CD4-positive, alpha-beta T cell treated with Interleukin-15 for 4 hours (primary cell): ENCODE measurements at regions not wholly inside any gene's neighbourhood (a gene's known extent, or its start where the extent isn't known, plus 50 kb on each side); places are given as distances from the start of the nearest gene placed in this dataset.

Source experiments
- DNase-seq: peaks from one replicate; pipeline ENCODE4 v3.0.0-alpha.2; 2020; ENCODE audit warnings: low spot score

DNA sequence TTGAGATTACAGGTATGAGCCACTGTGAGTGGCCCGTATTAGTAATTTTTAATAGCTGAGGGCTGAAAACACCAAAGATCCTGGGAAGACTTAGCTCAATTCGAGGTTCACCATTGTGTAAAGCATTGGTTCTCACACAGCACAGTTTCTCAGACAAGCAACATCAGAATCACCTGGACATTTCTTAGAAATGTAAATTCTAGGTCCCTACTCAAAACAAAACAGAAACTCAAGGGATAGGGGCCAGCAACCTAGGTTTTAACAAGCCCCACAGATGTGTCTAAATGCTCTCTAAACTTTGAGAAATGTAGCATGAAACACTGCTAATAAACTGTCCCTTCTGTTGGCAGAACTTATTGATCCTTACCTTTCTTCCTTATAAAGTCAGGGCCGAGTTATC is 681.2 kb downstream of the RNF144A start:
- DNase-seq: no peak

DNA sequence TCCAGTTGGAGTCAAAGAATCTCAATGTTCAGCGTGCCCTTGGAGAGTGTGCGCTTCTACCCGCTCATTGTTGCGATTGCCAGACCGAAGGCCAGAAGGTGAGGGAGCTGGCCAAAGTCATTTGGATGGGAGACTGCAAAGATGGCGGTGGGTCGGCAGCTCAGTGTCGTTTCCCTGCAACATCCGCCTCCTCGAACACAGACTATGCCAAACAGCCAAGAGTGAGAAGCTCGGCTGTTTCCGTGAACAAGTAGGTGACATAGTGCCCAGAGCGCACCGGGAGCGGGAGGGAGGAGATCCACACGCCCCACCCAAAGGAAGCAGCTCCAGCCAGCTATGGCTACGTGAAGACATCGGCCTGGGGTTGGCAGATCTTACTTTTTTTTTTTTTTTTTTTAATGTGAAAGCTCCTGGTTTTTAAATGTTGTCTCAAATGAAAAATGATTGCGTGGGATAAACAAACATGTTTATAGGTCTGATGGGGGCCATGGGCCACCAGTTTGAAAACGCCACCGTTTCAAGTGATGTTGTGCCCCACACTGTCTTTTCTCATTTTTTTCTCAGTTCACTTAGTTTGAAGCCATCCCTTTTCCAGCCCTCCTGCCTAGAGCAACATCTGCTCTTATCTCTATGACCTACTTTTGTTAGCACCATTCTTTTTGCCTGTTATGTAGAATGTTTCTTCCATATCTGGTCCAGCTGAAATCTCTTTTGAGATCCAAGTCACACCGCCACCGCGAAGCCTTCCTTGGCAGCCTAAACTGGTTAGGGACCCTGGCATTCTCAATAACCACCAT is 682.4 kb downstream of the RNF144A start:
- no peak for DNase-seq

DNA sequence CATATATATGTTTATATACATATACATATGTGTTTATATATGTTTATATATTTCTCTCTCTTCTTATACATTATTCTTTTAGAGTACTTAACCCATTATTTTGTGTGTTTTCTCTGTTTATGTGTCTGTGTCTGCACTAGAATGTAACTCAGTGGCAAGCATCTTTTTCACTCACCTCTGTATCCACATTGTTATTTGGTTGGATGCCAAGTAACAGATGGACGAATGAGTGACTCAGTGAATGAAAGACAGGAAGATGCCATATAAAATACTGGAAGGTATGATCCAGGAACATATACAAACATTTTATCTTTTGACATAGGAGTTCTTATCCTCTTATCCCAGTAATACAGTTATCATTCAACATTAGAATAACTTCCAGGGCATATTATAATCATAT is 684.8 kb downstream of the RNF144A start:
- DNase-seq: no peak

DNA sequence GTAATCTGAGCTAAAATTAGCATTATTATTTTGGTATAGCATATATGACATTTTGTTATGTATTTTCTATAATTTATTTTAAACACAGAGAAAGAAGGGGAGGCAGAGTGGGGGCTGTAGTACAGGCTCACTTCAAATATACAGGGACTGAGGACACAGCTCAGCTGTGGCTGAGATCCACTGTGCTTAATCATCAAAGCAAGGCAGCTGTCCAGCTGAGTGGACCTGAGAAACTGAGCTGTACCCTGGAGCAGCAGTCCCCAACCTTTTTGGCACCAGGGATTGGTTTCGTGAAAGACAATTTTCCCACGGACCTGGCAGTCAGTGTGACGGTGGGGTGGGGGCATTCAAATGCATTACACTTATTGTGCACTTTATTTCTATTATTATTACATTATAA is 687.2 kb downstream of the RNF144A start:
- DNase-seq: no peak

DNA sequence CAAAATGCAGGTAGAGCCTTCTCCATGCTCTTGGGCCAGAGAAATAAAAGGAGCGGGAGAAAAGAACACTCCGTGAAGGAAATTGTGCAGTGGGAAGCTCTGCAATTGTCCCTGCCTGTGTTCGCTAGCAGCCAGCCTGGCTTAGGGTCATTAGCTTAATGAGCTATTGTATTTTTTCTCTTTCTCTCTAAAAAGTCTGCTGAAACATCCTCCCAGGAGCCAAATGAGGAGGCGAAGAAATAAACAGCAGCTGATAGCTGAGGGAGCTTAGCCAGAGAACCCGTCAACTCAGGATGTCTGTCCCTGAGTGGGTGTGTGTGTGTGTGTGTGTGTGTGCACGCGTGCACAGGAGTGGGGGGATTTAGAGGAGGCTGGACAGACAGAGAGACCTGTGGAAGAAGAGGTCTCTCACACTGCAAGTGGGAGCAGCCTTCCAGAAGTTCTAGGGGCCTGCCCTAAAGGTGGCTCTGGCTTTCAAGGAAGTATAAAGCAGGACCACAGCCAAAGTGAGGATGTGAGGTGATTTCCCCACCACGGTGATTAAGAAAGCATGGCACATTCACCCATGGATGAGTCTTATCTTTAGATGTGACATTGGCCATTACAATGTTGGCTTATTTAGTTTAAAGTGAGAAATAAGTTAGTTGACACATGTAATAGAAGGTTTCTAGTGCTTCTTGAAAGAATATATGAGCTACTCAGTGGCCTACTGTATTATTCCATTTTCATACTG is 690.4 kb downstream of the RNF144A start:
- no peak for DNase-seq

DNA sequence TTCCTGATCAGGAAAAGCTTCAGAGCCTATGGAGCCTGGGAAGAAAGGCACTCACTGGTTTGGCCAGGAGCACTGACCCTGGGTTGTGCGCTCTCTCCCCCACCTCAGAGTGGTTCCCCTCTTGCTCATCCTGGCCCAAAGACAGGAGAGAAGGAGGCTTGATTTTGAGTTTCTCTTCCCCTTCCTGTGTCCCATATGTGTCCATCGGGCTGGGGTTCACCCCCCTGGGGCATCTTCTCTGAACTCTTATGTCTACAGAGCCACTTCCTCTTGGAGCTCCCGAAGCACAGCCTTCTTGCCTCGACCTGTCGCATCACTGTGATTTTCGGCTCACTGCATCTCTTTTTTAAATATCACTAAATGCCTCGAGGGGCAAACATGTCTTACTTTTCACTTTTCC is 692.3 kb downstream of the RNF144A start:
- no peak for DNase-seq

DNA sequence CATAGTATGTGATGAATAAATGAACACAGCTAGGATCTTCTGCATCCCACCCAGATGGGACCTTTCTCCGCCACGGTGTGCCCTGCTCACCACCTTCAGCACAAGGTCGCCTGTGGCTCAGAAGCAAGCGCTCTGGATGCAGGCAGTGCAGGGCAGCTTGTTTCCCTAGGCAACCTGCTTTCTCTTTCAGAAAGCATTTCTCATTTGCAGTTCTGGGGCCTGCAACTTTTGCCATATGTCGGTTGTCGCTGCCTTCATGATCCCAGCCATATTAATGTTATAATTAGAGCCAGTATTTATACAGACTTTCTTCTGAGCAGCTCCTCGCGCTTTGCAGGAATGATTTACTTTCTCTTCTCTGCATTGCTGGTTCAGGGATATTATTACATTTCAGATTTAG is 692.8 kb downstream of the RNF144A start:
- DNase-seq: no peak

DNA sequence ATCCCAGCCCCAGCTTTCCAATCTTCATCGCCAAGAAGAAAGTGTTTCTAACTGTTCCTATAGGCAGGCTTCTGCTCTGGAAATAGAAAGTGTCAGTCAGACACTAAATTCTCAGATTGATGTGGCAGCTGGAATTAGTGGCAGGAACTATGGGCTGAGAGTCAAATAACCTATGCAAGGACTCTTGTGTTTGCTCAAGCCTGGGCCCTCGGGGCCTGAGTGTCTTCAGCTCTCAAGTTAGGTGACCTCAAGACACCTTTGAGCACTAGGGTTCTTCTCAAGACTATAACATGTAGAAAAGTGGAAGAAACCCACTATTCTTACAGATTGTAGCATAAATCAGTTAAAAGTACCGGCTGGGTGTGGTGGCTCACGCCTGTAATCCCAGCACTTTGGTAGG is 694.5 kb downstream of the RNF144A start:
- no peak for DNase-seq

DNA sequence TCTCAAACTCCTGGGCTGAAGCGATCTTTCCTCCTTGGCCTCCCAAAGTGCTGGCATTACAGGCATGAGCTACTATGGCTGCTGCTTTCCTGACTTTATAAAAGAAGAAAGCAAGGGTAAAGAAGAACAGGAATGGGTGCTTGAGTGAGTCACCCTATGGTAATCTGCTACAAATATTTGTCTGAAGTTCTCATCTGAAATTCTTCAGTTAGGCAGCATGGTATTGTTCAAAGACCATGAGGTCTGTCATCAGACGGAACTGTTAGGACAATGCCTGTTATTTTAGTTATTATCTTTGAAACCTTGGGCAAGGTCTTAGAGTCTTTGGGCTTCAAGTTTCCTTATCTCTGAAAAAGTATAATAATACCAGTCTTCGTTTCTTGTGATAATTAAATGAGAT is 695.8 kb downstream of the RNF144A start:
- no peak for DNase-seq

DNA sequence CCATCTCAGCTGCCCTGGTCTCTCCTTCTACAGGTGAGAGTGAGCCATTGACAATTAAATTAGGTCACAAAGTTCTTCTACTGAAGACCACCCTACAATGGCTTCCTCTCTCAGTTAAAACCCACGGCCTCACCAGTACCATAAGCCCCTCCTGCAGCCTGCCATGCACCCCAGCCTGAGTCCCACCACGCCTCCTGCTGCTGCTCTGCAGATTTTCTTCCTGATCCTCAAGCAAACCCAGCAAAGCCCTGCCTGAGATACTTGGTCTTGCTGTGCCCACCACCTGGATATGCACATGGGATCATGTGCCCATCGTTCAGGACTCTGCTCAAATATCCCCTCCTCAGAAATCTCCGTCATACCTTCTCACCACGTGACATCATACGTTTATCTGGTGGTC is 696.6 kb downstream of the RNF144A start:
- no peak for DNase-seq

DNA sequence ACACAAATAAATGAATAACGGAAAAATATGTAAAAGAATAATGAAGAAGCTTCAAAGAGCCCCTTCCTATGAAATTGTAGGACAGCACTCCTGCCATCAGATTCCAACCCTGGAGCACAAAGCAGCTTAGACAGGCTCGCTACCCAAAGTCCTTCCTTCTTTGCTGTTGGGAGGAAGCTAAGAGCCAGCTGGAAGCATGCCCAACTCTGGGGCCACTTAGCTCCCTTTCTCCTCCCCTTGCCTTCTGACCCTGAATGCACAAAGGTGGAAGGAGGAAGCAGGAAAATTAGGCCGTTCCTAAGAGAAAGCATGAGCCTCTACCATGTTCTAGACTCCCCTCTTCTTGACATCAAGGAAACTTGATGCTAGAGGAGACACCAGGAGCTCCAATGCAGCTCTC is 700.8 kb downstream of the RNF144A start:
- no peak for DNase-seq

DNA sequence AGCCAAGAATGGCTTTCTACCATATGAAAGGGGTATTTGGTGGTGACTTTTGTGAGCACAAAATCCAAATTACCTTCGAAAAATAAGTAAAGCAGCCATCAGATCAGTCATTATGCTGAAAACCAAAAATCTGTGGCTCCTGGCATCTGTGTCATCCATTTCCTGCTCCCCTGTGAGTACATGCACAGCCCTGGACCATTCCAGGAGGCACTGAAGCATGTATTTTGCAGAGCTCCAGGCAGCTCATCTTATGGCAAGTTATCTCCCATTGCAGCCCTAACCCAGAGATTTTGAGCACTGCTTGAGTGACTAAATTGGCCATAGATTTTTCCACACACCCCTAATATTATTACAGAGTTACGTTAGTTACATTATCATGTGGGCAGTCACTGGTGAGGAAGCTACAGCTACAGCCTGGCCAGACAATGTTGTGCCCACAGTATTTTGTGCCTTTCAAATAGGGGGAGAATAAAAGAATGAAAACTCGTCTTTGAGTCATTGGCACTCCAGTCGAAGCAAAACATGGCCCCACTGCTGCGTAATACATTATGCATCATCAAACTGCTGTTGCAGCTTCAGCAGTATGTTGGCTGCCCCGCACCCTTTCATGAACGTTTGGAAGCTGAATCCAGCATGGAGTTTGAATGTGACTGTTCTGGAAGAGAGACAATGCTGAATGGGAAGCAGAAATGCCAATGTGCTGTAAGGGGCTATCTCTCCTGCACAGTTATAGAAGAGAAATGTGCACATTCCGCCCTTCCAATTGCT is 702.2 kb downstream of the RNF144A start:
- no peak for DNase-seq

DNA sequence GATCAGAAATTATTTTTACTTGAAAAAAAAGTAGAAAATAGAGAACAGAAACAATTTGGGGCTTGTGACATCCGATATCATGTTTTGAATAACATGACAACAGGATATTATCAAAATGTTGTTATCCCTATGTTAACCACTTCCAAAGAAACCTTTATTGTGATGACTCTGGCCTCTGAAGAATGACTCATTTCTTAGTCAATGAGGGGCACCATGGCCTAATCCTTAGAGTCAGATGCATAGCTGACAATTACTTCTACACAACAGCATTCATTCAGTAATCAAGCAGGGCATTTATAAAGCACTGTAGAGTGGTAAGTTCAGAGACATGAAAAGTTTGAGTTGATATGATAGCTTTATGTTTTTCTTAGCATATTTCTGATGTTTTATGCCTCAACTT is 703.0 kb downstream of the RNF144A start:
- no peak for DNase-seq

DNA sequence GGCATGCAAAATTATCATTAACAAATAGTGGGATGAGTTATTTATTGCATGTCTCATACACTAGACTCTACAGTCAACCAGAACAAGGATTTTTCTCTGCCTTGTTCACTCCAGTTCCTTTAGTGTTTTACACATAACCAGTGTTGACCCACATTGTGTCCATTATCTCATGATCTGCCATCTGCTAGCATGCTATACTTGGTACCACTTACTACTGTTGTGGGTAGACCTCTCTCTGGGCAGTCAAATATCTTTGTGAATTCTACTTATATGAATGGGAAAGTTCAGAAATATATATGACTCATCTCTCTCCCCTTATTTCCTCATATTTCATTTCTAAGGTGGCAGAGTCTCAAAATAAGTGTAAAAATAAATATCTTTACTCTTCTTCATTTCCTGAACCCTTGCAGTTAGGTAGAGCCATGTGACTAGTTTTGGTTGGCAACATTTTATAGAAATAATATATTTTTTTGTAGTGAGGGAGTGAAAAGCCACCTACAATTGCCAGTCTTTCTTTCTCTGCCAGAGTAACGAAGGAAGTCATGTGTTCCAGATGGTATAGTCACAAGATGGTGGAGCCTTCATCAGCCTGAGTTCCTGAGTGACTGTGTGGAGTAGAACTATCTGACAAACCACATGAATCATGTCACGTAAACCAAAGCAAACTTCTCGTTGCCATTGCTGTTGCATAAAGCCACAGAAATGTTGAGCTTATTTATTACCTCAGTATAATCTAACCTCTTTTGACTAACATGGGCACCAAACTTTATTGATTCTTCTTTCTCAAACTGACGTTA is 704.0 kb downstream of the RNF144A start:
- DNase-seq: no peak

DNA sequence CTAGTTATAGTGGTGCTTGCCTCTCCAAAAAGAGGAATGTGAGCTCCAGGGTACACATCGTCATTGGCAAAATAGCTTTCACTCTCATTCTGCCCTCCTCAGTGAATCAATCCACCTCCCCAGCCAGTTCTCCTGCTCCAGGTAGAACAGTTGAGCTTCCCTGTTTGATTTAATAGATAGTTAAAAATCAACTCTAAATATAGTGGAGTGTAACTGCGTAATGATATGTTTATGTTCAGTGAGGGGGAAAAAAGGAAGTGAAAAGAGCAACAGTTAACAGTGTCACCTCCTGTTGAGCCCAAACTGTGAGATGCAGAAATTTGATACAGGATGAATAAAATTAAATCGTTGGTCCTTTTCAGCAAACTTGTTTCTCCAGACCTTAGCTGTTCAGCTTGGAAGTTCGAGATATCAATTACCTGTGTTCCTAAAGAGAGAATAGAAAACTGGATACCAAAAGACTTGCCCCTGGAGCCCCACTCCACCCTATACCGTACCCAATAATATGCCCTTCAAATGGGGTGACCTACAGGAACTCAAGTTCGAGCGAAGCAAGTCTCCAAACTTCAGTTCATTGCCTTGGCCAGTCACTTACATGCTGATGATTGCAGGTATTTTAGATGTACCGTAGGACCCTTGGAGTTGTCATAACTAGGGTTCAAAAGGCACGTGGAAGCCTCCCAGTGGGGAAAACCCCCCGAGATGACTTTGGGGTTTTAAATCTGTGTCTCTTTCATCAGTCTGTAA is 708.4 kb downstream of the RNF144A start:
- no peak for DNase-seq

DNA sequence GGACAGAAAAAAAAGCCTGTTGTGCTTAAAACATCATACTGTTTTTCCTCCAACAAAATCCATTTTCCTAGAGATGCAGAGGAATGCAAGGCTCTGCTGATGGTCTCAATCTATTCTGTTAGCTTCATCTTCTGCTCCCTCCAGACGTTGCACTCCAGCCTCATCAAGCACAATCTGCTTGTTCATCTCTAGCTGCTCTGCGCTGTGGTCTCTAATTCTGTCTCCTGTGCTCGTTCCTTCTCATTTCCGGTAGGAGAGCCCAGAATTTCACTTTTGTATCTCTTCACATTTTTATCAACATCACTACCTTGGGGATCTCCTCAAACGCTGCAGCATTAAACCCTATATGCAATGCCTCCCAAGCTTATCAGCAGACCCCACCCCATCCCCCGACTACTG is 708.9 kb downstream of the RNF144A start:
- DNase-seq: no peak

DNA sequence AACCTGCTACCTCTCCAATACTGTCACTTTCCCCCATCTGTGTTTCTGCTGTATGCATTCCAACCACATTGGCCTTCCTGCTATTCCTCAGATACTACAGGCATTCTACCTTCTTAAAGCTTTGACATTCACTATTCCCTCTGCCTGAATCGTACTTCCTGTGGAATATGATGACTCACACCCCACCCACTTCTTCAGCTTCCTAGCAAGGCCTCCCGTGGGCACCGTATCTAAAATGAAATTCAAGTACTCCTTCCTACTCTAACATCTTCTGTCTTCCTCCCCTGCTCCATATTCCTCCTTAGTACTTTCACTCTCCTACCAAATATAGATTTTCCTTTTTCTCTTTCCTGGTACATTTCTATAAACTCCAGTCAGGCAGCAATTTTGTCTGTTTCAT is 710.4 kb downstream of the RNF144A start:
- DNase-seq: no peak

DNA sequence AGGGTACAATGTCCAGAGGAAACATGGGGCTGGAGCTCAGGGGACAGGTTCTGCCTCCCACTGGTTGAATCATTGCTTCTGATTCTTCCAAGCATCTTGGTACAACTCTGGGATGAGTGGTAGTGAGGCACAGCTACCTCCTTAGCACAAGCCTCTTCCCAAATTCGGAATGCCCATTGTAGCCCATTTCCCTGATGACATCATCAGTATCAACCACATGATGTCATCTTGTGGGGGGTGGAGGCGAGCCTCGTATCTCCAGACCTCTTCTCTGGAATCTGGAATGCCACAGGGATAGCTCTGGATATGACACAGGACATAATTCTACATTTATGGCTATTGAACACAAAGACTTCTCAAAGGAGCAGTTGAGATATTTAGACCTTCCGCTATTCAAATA is 715.2 kb downstream of the RNF144A start:
- DNase-seq: no peak

DNA sequence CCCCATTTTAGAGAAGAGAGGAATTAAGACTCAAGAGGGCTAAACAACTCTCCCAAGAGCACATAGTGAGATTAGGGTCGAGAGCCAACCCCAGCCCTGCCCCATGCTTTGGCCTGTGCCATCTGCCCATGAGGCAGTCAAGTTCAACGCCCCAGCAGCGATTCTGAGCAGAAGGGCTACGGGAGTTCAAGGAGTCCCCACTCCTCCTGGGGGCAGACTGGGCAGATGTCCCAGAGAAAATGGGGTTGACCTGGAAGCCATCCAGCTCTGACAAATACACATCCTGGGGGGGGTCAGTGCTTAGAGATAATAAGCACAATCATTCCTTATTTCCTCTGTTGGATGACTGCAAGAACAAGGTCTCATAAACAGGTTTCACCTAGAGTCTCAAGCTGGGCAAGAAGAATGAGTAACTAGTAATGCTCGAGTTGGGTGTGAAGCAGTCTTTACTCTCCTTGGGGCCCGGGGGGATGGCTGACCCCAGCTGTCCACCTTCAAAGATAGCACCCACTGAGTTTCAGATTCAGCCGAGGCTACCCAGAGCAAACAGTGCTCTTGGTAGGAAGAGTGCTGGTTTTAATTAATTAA is 716.4 kb downstream of the RNF144A start:
- DNase-seq: no peak

DNA sequence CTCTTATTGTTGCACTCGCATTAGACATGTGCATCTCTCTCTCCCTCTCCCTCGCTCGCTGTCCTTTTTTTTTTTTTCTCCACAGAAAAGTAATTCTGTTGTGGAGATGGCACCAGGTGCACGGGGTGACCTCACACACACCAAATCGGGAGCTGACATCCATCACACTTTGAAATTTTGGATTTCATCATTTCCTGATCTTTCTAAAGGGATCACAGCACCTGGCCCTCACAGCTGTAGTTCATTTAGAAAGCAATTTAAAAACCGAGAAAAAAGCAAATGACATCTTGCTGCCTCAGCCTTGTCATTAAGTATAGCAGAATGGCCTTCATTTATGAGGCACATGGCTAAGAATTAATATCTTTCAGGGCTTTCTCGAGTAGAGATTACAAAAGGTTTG is 717.2 kb downstream of the RNF144A start:
- no peak for DNase-seq

DNA sequence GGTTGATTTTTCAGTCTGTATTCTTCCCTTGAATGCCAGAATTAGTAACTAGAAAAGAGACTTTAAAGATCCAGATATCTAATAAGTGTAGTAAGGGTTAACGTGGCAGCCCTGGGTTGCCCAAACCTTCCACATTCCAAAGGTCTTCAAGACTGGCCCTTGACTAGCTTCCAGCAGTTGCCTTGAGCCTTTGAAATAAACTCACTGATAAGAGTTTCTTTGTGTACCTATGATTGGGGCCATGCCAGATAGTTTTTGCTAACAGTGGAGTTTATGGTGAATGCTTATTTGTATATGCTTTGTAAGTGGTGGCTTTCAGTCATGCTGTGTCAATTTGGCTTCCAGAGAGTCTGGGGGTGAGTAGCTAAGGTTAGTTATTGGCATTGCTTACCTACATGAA is 722.3 kb downstream of the RNF144A start:
- DNase-seq: no peak
